GM11168 (cell line): ENCODE measurements at regions not wholly inside any gene's neighbourhood (a gene's known extent, or its start where the extent isn't known, plus 50 kb on each side); places are given as distances from the start of the nearest gene placed in this dataset.

Experiments used
- in situ Hi-C: fragments of 300-500 bp; cut with MboI; formaldehyde crosslinking; loops from one replicate; pipeline ENCODE4 v1.12.0; 2022; ENCODE audit warnings: low sequenced_read_pairs; ENCODE audit not compliant: unreplicated experiment

DNA sequence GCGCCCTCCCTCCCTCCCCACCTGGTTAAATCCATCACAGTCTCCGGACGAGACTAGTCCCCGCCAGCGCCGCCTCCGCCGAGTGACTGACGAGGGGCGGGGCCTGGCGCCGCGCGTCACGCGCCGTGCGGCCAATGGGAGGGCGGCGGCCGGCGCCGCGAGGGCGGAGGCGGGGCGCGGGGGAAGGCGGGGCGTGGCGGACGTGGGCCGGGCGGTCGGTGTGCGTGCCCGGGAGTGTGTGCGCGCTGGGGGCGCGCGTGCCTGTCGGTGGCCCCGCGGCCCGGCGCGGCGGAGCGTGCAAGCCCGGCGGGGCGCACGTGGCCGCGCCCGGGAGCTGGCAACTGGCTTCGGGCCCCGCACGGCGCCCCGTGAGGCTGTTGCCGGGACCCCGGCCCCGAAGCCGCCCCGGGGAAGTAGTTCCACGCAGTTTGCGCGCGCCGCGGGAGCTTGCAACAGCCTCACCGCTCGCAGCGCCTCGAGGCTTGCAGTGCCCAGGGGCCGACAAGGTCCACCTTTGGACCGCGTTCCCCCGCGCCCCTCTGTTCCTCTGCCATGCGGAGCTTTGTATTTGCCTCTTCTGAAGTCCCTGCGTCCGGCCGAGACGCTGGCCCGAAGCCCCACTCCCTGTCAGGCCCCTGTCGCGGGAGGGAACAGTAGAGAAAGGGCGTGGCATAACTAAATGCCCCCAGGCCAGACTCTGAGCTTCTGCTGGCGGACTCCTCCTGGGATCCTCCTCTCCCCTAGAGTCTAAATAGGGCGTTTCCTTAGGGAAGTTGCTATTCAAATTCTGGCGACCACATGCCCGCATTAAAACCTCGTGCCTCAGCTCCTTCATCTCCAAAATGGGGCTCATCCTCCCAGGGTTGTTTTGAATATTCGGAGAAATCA lies 400.9 kb downstream of the SHQ1 start:
- in situ Hi-C loops: no loop called here

DNA sequence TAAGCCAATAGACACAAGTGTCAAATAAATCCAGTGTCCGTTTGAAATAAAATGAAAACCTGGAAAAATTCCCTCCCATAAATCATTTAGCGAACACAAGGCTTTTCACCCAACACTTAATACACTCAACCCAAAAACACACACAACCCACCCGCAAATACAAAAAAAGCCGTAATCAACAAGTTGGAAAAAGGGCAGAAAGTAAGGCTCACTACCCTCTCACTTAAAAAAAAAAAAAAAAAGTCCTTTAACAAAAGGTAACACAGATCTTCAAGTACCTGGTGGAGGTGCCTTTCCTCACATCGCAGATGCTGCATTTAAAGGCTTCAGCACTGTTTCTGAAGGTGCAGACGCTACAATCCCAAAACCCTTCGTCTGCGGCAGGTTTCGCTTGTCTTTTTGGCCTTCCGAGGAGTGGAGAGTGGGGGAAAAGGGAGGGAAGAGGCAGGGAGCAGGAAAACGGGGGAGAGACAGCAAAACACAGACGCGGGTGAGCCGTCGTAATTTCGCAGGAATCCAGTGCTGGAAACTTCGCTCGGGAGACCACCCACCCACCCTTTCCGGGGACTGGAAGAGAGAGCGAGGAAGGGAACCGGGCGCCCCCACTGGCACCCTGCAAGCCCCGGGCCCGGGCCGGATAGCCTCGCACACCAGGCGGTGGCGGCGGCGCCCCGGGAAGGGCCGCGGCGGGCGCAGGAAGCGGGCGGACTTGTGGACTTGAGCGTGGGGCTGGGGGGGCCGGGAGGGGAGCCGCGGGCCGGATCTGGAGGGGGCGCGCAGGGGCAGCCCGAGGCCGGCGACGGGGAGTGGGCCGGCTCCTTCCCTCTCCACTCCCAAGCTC lies 401.8 kb downstream of the SHQ1 start, which contains the start of gene RYBP:
Gene RYBP, minus strand, starts transcription at position 404 of the 841 bp plus-strand sequence.
- in situ Hi-C loops: no loop called here

DNA sequence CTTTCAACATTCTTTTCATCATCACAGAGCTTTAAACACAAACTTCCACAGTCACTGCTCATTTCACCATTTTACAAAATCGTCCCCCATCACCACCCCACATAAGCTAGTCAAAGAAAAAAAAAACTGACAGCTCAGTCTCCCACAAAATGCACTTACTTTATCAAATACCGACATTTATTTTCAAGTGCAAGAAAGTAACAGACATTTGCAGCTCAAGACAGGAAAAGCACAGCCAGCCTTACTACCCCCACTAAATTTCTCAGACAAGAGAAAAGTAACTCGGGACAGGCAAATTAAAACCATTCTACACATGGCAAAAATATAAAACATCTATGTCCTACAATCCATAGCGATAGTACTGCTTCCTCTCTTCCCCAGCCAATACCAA lies 402.4 kb downstream of the SHQ1 start:
- in situ Hi-C loops: no loop called here

DNA sequence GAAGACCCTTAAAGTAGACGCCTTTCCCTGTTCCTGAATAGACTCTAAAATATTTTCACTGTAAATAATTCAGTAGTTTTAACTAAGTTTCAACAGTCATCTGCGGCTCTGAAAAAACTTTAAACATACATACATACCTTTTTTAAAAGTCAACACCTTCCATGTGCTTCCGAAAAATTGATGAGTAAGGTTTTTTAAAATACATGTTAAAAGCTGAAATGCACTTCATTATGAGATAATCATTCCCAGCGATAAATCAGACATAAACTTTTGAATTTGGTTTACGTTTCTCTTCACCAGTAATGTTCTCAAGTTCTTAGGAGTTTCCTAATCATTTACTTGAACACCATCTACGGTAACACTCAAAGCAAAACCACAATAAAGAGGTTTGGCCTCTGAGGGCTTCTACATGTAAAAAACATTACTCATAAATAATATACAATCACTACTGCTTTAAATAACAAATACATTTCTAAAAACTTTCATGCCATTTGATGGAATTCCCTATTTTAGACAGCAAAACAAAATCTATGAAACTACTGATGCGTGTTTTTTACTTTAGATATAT lies 403.5 kb downstream of the SHQ1 start:
- in situ Hi-C loops: no loop called here

DNA sequence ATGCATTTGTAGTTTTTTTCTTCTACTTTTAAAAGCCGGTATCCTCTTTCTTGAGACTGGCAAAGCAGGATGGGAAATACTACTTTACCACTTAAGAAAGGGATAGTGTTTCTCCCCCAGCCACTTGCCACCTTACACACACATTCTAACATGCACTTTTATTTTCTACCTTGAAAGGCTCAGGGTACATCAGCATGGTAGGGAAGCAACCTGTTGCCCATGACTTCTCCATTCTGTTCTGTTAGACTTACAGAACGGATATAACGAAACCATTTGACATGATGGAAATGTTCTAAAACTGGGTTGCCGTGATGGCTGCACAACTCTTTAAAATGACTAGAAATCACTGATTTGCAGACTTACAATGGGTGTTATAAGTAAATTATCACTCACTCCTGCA lies 405.5 kb downstream of the SHQ1 start:
- in situ Hi-C loops: no loop called here

DNA sequence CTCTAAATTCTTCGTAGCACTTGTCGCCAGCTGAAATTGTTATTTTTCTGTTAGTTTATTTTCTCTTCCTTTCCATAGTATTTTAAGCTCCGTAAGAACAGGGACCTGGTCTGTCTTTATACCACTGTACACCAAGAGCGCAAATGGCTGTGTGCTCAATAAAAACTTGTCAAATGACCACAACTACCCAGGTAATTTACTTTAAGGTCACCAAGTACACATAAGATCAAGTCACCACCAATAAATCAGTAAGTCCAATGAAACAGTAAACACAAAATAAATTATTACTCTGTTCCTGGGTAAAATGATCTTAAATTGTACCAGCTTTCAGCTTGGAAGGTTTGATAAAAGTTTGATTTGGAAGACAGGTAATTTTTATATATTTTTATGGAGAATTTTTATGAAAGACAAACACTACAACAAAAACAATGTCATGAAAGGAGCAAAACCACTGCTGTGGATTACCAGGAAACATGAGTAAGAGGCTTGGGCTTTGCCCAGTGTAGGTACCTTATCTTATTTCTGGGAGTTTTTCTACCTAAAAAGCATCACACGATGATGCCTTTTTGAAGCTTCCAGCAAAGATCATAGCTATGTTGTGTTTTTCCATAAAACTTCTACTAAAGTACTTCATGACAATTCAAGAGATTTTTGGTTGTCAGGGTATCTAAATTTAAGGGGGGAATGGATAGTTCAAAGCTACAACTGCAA lies 406.8 kb downstream of the SHQ1 start:
- in situ Hi-C loops: no loop called here

DNA sequence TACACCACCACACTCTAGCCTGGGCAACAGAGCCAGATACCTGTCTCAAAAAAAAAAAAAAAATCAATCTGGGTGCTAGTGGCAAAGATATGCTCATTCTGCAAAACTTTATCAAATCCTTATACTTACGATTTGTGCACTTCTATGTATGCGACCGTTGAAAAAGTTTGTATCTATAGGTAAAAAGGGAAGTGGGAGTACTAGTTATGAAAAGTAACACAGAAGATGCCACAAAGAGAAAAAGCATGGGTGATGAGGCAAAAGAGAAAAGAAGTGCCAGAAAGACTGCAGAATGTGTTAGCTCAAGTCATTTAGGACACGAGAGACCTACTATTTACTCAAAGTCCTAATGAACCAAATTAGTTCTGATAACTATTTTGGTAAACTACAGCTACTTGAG lies 407.8 kb downstream of the SHQ1 start:
- in situ Hi-C loops: no loop called here

DNA sequence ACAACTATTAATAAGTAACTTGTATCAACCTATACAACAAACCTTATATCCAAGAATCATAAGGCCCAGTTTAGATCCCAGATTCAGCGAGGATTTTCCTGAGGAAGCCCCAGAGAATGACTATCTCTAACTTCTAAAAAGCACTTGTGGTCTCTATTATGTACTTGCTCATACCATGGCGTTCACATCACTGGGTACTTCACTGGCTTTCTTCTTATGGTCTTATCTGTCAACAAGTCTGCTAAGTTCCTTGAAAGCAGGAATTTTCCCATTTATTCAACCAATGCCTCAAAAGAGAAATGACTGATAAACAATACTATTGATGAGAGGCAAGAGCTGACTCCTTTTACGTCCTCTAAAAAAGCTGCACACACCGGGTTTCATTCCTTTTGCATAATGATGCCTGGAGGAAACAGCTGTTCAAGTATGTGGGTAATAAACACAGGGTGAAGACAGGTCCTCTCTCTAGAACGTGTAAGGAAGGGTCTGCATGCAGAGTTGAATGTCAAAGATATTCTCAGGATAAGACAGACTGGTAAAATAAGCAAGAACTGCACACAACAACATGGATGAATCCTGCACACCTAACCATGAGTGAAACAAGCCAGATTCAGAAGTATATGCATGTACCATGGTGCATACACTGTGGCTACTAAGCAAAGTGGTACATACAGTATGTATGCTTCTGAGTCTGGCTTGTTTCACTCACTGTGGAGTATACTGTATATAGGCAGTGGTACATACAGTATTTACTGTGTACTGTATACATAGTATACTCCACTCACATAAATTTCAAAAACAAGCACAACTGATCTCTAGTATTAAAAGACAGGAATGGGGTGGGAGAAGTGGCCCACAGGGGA lies 408.7 kb downstream of the SHQ1 start:
- in situ Hi-C loops: no loop called here

DNA sequence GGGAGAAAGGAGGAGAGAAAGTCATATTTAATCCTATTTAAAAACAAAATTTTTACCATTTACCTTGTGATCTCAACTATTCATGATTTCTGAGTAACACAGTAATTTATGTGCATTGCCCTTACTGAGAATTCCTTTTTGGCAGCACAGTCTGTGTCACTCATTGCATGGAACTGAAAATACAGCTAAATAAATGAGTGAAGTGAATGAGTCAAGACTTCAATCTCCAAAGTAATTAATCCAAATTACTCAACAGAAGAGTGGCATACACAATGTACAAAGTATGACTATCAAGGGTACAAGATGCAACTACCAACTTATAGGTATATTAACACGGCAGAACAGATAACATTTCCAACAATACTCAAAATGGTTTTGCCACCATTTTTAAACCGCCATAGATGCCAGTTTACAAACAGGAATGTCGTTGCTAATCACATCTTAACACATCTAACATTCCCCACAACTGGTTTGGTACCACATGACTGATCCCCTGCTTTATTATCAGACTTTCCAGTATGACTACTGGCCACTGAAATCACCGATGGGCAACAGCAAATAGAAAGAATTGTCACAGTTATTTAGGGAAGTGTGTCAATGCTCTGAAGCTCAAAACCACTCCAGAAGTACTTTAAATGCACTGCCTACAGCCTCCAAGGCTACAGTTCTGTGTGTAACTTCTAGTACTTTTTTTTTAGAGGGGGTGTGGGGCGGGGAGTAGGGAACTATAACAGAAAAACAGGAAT lies 410.4 kb downstream of the SHQ1 start:
- in situ Hi-C loops: no loop called here

DNA sequence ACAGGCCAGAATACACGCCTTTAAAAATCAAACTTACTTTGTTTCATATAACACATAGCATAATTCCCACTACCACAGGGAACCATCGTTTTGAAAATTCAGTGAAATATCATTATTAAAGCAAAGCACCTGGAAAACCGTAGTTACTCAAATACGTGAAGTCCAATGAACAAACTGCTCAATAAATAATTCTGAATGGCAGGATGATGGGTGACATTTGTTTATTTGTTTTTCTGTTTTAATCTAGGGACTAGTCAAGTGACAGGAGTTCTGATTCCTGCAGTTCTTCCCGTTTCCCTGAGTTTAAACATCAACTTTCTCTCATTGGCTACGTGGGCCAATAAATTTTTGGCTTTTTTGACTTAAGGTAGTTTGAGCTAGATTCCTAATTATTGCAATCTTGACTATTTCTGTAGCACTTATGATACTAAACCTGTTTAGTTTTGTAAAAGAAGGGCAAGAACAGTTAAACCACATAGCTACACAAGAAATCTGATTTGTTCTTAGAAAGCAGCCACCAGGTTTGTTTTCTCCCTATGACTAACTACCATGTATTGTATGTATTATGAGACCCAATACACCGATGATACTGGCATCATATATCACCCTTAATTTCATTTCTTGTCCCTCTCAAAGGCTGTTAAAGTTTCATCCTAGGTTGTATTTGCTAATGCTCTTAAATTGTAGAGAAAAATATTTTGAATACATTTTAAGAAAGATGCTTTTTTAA lies 411.2 kb downstream of the SHQ1 start:
- in situ Hi-C loops: no loop called here

DNA sequence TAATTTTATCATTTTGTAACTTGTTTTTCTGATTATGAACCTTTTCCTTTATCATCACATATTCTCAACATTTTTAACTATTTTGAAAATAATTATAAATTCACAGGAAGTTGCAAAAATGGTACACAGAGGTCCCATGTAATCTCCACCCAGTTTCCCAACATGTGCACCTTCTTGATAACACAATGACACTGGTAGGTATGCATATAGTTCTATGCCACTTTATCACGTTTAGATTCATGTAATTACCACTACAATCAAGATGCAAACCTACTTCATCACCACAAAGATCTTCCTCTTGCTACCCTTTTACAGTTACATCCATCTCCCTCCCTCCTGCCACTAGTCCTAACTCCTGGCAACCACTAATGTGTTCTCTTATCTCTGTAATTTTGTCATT lies 413.9 kb downstream of the SHQ1 start:
- in situ Hi-C loops: no loop called here

DNA sequence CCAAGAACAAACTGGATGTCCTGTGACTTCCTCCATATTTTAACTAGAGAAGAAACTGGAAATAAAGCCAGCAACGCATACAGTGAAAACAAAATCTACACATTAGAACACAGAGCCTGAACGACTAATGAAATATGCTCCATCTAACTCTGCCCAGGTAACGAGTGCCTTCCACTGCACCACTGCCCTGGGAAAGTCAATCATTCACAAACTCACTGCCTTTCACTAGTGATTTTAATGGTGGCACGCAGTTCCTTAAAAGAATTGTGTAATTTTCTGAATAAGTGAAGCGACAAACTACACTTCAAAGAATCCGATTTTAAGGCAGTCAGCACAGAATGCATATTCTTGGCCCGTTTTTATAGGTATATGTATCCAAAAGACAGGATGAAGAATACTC lies 416.0 kb downstream of the SHQ1 start:
- in situ Hi-C loops: no loop called here

DNA sequence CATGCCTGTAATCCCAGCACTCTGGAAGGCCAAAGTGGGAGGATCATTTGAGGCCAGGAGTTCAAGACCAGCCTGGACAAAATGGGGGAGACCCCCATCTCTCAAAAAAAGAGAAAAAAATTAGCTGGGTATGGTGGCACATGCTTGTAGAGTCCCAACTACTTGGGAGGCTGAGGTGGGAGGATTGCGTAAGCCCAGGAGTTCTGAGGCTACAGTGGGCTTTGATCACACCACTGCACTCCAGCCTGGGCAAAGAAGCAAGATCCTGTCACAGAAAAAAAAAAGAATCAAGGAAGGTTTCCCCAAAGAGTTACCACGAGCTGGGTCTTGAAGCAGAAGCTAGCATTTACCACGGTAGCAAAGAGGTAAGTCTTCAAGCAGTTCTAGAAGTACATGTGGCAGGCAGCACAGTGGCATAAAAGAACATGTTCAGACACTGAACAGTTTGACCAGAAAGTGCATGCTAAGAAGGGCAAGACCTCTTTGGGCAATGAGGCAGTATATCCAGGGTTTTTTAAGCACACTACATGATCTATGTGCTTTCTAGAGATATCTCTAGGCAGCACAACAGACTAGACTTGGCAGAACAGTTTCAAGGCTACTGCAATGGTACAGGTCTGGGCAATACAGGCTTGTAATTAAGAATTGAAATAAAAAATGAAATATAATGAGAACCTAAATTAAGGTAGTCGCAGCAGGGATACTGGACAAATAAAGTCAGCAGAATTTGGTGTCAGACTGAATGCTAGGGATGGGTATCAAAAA lies 418.5 kb downstream of the SHQ1 start:
- in situ Hi-C loops: no loop called here

DNA sequence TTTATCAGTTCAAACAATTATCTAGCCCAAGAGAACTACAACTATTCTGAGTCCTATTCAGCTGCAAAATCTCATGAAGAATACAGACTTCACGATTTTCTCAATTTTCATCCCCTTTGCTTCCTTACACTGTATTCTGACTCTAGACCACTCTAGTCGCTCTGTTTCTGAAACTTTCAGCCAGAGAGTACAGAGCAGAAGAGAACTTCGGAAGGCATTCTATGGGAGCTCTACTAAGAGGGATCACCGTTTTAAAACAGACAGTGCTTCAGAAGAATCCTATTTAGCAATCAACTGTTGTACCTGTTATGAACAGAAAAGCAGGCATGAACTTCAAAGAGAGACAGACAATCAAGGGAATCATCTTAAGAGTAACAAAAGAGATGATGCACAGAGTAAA lies 419.4 kb downstream of the SHQ1 start:
- in situ Hi-C loops: no loop called here

DNA sequence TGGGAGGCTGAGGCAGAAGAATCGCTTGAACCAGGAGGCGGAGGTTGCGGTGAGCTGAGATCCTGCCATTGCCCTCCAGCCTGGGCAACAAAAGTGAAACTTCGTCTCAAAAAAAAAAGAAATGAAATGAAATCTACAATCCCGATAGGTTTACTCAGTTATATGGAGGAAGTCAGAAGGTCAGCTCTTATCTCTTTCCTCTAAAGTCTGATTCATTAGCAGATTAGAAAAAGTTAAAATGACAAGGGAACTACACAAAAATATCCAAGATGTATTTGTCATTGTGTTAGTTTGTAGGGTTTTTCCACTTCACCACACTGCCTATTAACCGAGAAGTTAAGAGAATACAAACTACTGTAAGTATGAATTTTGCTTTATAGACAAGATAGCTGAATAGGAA lies 420.6 kb downstream of the SHQ1 start:
- in situ Hi-C loops: no loop called here

DNA sequence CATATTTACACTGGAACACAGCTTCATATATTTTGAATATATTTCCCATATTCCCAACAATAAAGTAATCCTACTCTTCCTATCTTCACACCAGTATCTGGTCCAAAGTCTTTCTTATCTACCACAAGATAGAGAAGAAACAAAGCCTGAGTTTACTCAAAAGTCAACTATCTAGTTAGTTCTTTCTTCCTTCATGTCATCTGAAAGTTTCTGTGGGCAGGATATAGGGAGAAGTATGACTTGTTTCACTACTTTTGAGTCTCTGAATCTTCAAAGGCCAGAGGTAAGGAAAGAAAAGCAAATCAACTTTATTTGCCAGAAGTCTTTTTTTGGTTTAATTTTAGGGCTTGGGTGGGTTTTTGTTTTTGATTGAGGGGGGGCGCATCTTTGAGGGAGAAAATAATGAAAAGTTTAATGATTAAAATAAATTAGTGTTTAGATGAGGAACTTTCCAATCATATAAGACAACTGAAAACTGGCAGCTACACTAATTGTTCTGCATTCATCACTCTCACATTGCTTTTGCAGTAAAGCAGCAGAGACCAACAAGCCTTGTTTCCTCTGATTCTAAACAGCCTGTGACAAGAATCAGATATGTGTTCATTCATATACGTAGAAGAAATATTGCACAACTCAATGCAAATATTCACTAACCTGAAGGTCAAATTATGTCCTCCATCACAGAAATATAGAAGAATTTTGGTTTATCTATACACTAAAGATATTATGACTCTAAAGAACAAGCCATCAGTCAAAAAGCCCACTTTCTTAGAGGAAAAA lies 421.4 kb downstream of the SHQ1 start:
- in situ Hi-C loops: no loop called here

DNA sequence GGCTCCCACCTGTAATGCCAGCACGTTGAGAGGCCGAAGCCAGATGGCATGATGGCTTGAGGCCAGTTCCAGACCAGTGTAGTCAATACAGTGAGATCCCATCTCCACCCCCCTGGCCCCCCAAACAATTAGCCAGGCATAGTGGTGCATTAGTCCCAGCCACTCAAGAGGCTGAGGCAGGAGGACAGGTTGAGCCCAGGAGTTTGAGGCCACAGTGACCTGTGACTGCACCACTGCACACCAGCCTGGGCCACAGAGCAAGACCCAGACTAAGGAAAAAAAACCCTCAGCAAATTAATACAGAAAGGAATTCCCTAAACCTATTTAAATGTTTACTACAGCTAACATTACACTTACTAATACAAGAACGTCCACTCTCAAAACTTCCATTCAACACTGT lies 424.6 kb downstream of the SHQ1 start:
- in situ Hi-C loops: no loop called here
